IPS-NIHi11 (cell line): ENCODE measurements at regions not wholly inside any gene's neighbourhood (a gene's known extent, or its start where the extent isn't known, plus 50 kb on each side); places are given as distances from the start of the nearest gene placed in this dataset.

Experiments used
- DNase-seq: peaks from one replicate; pipeline ENCODE4 v3.0.0; 2012; ENCODE audit warnings: mixed read lengths, low spot score

DNA sequence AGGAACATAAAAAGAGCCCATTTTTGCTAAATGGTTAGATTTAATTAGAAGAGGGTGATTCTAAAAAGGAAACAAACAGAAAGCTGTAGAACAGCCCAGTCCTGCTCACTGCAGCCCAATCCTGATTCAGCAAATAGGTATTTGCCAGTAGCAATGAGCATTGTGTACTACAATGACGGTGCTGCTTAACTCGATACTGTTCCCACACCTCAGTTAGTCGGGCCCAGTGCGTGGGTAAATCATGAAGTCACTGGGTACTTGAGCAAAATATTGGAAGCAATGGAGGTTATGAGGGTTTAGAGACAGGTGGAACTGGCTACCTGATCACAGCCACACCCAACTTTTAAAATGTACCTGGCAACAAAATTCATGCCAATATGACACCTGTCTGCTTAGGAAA lies 101.5 kb upstream of the ADGRL2 start:
- peak; percentile 34 for DNase-seq

- no peak for DNase-seq
Measured at GRCh38 chr1:81695741-81696140, 105.0 kb upstream of the ADGRL2 start.

DNA sequence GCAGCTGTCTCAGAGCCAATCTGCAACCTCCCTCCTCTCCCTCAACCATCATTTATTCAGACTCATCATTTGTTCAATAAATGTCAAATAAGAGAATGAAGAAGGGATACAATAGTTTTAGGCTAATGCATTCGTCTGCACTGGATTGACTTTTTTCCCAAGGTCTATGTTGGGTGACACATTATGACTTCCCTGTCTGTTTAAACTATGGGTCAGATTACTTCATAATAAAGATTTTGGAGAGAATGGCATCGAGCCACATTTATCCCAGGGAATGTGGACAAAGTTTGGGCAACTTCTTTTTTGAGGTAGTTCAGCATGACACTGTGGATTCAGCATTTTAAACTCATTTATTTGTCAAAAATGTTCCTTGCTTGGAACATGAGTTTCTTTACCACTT lies 107.4 kb upstream of the ADGRL2 start:
- DNase-seq: no peak

DNA sequence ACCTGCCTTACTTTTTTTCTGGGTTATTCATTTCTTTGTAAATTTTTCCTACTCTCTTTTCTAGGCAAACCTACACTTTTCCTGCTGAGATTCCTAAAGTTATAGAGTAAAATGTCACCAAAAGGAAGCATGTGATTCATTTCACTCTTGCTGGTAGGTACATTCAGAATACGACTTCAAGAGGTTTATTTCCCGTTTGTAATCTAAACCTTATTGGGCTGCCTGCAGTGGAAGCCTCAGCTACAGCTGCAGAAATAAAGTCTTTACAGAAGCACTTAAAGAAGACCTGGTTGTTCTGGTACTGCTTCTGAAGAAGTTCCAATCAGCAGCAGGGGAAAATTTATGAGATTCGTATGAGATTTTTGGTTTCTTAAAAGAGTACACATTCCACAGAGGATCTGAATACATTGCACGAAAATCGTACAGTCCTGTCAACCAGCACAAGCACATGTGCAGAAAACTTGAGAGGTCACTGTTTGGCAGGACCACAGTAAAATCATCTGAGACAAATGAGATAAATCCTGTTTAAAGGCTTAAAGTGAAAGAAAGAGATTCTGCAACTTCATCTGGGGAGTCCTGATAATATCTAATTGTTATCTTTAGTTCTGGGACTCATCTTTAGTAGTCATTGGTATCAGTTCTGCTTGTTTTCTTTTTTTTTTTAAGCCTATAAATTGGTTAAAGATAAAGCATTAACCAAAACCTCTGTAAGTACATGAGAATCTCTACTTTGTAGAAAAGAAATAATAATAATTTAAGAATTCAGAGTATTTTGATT lies 109.9 kb upstream of the ADGRL2 start:
- no peak for DNase-seq

DNA sequence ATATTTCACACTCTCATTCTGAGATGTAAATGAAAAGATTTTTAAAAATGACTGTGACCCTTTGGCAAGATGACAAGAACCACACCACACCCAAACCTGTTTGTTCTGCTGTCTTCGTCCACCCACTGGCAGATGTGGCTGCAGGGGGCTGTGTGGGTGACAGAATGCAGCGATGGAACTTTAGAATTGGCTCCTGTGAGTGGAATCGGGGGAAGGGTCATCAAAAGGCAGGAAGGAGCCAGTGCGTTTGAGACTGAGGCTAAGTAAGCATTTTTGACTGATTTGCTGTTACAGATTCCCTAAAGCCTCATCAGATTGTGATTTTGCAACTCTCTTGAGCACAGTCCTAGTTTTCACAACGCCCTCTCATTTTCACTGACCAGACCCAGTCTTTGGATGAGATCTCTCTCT lies 111.2 kb upstream of the ADGRL2 start:
- DNase-seq: no peak

DNA sequence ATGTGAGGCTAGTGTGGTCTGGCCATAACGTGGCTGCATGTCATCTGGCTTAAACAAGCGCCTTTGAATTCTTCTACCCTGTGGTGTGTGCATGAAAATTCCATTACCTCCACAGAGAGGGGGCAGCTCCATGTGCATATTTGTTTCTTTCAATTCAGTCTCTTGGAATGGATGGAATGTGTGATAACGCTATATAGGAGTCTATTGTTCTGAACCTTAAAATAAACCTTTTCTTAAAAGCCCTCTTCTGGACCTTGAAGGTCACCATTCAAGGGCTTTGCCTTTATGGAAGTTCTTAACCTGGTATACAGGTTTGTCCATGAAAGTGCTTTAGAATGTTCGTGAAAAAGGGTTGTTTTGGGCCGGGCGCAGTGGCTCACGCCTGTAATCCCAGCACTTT lies 118.2 kb upstream of the ADGRL2 start:
- peak; percentile 32 for DNase-seq

GRCh38 chr1:81681601-81682266 lies 119.0 kb upstream of the ADGRL2 start:
- DNase-seq: no peak

GRCh38 chr1:81681114-81681513 lies 119.6 kb upstream of the ADGRL2 start:
- DNase-seq: no peak

DNA sequence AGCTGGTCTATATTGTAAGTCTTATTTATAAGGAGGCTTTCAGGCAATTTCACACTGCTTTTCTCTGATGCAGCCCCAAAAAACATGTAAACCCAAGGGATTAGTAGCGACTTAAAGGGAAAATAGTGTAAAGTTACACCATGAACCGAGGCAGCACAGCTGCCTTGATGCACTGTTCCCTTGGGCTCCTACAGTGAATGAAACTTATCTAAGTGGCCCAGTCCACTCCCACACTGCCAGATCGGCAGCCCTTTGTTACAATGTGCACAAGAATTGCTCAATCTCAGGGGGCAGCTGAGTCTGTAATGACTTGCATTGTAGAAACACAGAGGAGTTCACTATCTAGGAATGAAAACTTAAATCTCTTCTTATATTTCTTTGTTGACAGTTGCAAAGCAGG lies 120.8 kb upstream of the ADGRL2 start:
- DNase-seq: no peak

DNA sequence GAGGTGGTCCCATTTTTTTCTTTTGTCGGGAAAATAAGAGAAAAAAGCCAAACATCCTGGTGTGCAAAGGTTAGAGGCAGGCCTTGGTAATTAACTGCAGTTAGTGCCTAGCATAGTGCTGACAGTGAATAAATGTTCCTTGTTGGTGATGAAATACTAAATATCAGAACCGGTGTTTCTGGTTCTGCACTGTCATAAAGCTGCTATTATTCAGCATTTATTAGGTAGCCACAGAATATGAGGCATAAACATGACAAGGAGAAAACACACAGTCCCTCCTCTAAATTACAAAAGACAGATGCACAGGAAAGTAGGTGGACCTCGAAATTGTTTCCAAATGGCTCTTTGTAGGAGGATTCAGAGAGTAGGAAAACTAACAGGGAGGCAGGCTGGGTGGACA lies 122.0 kb upstream of the ADGRL2 start:
- no peak for DNase-seq

- DNase-seq: no peak
Measured at GRCh38 chr1:81672766-81673165, 128.0 kb upstream of the ADGRL2 start.

GRCh38 chr1:81671038-81671437 lies 129.7 kb upstream of the ADGRL2 start:
- no peak for DNase-seq

GRCh38 chr1:81670286-81670685 lies 130.4 kb upstream of the ADGRL2 start:
- peak; percentile 24 for DNase-seq

- DNase-seq: no peak
Measured at GRCh38 chr1:81666586-81666985, 134.1 kb upstream of the ADGRL2 start.

- no peak for DNase-seq
Measured at GRCh38 chr1:81664341-81664740, 136.4 kb upstream of the ADGRL2 start.

- DNase-seq: no peak
Measured at GRCh38 chr1:81662913-81663526, 137.7 kb upstream of the ADGRL2 start.

GRCh38 chr1:81660286-81660685 lies 140.4 kb upstream of the ADGRL2 start:
- DNase-seq: no peak

- no peak for DNase-seq
Measured at GRCh38 chr1:81654657-81655056, 146.1 kb upstream of the ADGRL2 start.

DNA sequence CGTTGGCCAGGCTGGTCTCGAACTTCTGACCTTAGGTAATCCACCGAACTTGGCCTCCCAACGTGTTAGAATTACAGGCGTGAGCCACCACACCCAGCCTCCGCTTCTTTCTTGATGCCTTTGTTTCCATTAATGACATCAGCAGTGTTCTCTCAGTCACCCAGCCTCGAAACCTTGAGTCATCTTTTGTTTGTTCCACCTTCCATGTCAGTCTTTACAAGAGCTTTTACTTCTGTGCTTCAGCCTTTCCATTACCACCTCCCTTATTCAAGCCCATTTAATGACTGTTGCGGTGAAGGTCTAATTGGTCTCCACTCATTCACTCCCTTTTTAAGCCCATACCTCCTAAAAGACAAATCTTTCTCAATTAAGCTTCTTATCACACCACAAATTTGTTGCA lies 146.6 kb upstream of the ADGRL2 start:
- no peak for DNase-seq

GRCh38 chr1:81650776-81651175 lies 150.0 kb upstream of the ADGRL2 start:
- DNase-seq: no peak

- DNase-seq: no peak
Measured at GRCh38 chr1:81635816-81636215, 164.9 kb upstream of the ADGRL2 start.

- no peak for DNase-seq
Measured at GRCh38 chr1:81634294-81634693, 166.4 kb upstream of the ADGRL2 start.

GRCh38 chr1:81619156-81619555 lies 181.6 kb upstream of the ADGRL2 start:
- no peak for DNase-seq
